Prostate gland (tissue), 2 donors: ENCODE measurements at regions not wholly inside any gene's neighbourhood (a gene's known extent, or its start where the extent isn't known, plus 50 kb on each side); places are given as distances from the start of the nearest gene placed in this dataset.

Source experiments
- DNase-seq: peaks from one replicate; pipeline ENCODE4 v3.0.0-alpha.2; 2019; ENCODE audit warnings: low spot score
- H3K27ac ChIP-seq, 2 donors: fragments of 200-600 bp; sonication (generic); 2 replicates each; pipeline ENCODE4 v1.5.1; 2017 to 2019
- H3K27me3 ChIP-seq: fragments of 200-600 bp; sonication (generic); replicated peaks from 2 replicates; pipeline ENCODE4 v1.5.1; 2019; ENCODE audit not compliant: insufficient read depth
- H3K36me3 ChIP-seq, 2 donors: fragments of 200-600 bp; sonication (generic); 1 replicate in 1 of 2; 2 replicates in 1 of 2; pipeline versions ENCODE4 v1.5.1 to v1.8.1; 2017 to 2019
- H3K4me1 ChIP-seq: fragments of 200-600 bp; sonication (generic); replicated peaks from 2 replicates; pipeline ENCODE4 v1.5.1; 2019
- H3K4me3 ChIP-seq, 2 donors: fragments of 200-600 bp; sonication (generic); 2 replicates each; pipeline ENCODE4 v1.5.1; 2017 to 2019
- H3K9me3 ChIP-seq: fragments of 200-600 bp; sonication (generic); 2 replicates; pipeline ENCODE4 v1.5.1; 2017
- POLR2A ChIP-seq: fragments of 450-650 bp; IDR thresholded peaks from one replicate; pipeline ENCODE4 v1.6.1; 2016; ENCODE audit warnings: antibody characterized with exemption, mild to moderate bottlenecking
- POLR2AphosphoS5 ChIP-seq: sonication (generic); formaldehyde crosslinking; IDR thresholded peaks from one replicate; pipeline ENCODE4 v1.6.1; 2017; ENCODE audit warnings: antibody characterized with exemption
- WGBS: methylation state at CpG from one replicate; pipeline ENCODE4 v1.1.5; 2018; 5-methylcytosine and 5-hydroxymethylcytosine counted together
- intact Hi-C: fragments of 100-400 bp; cut with DNase I; formaldehyde crosslinking; loops from one replicate; pipeline ENCODE4 v1.14.2; 2022
- TF ChIP-seq, protein P1 (sequence below), 4 experiments: fragments of 200-600 bp in 2 of 4; fragments of 450-650 bp in 2 of 4; sonication (generic) in 2 of 4; IDR thresholded peaks; 1 replicate in 3 of 4; 2 replicates in 1 of 4; pipeline ENCODE4 v1.5.1; 2016 to 2019; ENCODE audit warnings: antibody characterized with exemption in 4 of 4, mild to moderate bottlenecking in 2 of 4, moderate library complexity in 2 of 4

GRCh38 chr14:94889520-94890312 is 119.8 kb upstream of the GSC start:
- no peak for DNase-seq
- TF ChIP-seq POLR2AphosphoS5 (no peak), POLR2A (no peak)
- TF ChIP-seq, protein P1, sequence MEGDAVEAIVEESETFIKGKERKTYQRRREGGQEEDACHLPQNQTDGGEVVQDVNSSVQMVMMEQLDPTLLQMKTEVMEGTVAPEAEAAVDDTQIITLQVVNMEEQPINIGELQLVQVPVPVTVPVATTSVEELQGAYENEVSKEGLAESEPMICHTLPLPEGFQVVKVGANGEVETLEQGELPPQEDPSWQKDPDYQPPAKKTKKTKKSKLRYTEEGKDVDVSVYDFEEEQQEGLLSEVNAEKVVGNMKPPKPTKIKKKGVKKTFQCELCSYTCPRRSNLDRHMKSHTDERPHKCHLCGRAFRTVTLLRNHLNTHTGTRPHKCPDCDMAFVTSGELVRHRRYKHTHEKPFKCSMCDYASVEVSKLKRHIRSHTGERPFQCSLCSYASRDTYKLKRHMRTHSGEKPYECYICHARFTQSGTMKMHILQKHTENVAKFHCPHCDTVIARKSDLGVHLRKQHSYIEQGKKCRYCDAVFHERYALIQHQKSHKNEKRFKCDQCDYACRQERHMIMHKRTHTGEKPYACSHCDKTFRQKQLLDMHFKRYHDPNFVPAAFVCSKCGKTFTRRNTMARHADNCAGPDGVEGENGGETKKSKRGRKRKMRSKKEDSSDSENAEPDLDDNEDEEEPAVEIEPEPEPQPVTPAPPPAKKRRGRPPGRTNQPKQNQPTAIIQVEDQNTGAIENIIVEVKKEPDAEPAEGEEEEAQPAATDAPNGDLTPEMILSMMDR (IDR thresholded peaks at IDR 0.05): no peak
- intact Hi-C loops: no loop called here
- Histone ChIP-seq H3K4me3 (no peak overlapping the region), H3K9me3 (no peaks in the 10 kb centered on the region), H3K27ac (no peak overlapping the region), H3K36me3 (no peaks in the 10 kb centered on the region), H3K4me1 (no peaks in the 10 kb centered on the region), H3K27me3 (no peaks in the 10 kb centered on the region)
- WGBS: 89% methylated on average over 6 of the region's 6 CpGs

GRCh38 chr14:94888121-94888520 is 118.2 kb upstream of the GSC start:
- TF ChIP-seq, protein P1 (IDR thresholded peaks at IDR 0.05): no peak
- TF ChIP-seq POLR2A: no peak
- TF ChIP-seq POLR2AphosphoS5: no peak
- Histone ChIP-seq H3K36me3 (no peaks in the 10 kb centered on the region), H3K27me3 (no peaks in the 10 kb centered on the region), H3K27ac (no peak overlapping the region), H3K4me3 (no peak overlapping the region), H3K4me1 (no peaks in the 10 kb centered on the region), H3K9me3 (no peaks in the 10 kb centered on the region)
- no peak for DNase-seq
- intact Hi-C loops: no loop called here
- WGBS: 89% methylated on average over 12 of the region's 12 CpGs

DNA sequence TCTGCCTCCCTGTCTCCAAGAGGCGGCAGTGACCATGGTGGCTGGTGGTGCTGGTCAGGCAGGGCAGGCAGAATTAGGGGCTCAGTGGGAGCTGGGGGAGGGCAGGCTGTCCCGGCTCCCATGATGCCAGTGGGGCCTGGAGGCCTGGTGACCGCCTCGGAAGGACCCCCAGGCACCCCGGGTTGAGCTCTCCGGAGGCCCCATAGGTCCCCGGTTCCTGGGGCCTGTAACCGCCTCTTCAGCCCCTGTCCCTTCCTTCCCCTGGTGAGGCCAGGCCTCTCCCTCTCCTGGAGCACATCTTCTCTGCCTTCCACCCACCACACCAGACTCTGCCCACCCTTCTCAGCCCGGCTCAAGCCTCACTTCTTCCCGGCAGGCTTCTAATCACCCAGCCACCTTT is 117.7 kb upstream of the GSC start:
- no peaks in the 10 kb centered on the region for H3K9me3 ChIP-seq
- 93% methylated on average over 10 of the region's 10 CpGs for WGBS
- intact Hi-C loops: no loop called here
- H3K4me1 ChIP-seq: no peaks in the 10 kb centered on the region
- TF ChIP-seq, protein P1 (IDR thresholded peaks at IDR 0.05): no peak
- no peak for TF ChIP-seq POLR2AphosphoS5
- TF ChIP-seq POLR2A: no peak
- DNase-seq: no peak
- H3K4me3 ChIP-seq: no peak overlapping the region
- no peaks in the 10 kb centered on the region for H3K36me3 ChIP-seq
- H3K27me3 ChIP-seq: no peaks in the 10 kb centered on the region
- no peak overlapping the region for H3K27ac ChIP-seq

- Histone ChIP-seq H3K9me3 (no peaks in the 10 kb centered on the region), H3K36me3 (no peaks in the 10 kb centered on the region), H3K4me1 (no peaks in the 10 kb centered on the region), H3K27ac (no peak overlapping the region), H3K27me3 (no peaks in the 10 kb centered on the region), H3K4me3 (no peak overlapping the region)
- TF ChIP-seq, protein P1 (IDR thresholded peaks at IDR 0.05): no peak
- TF ChIP-seq POLR2AphosphoS5 (no peak), POLR2A (no peak)
- intact Hi-C loops: no loop called here
- WGBS: 96% methylated on average over 7 of the region's 7 CpGs
- no peak for DNase-seq
Measured at GRCh38 chr14:94886931-94887330, 117.0 kb upstream of the GSC start.

DNA sequence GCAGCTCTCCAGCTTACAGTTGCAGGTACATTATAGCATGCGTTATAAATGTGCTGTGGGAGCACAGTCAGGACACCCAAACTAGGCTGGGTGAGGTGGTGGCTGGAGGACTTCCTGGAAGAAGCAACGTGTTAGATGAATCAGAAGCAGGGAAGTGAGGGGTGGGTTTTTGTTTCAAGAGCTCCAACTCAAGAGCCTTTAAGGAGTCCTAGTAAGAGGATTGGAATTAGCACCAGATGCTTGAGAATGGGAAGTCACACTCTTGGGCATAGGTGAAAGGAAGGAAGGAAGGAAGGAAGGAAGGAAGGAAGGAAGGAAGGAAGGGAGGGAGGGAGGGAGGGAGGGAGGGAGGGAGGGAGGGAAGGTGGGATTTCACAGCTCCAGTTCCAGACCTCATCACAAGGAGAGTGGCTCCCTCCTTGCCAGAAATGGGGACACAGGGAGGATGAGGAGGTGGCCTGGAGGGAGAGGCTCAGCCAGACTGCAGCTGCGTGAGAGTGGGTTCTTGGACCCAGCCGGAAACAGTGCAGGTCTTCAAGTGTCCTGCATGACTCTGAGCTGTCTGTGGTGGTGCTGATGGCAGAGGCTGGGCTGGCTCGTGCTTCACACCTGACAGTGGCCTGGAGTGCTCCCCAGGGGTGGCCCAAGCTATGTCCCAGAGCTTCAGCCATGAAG is 115.7 kb upstream of the GSC start:
- H3K27ac ChIP-seq: no peak overlapping the region
- TF ChIP-seq, protein P1 (IDR thresholded peaks at IDR 0.05): no peak
- TF ChIP-seq POLR2AphosphoS5: no peak
- no peak for TF ChIP-seq POLR2A

More for the DNA sequence above, 115.7 kb upstream of the GSC start:
- Histone ChIP-seq H3K4me1 (no peaks in the 10 kb centered on the region), H3K27me3 (peaks cover 3% of the 10 kb centered on the region), H3K9me3 (no peaks in the 10 kb centered on the region), H3K36me3 (no peaks in the 10 kb centered on the region), H3K4me3 (no peak overlapping the region)
- no peak for DNase-seq
- 79% methylated on average over 5 of the region's 5 CpGs for WGBS
- intact Hi-C loops: no loop called here
